HepG2 (cell line): ENCODE measurements at regions not wholly inside any gene's neighbourhood (a gene's known extent, or its start where the extent isn't known, plus 50 kb on each side); places are given as distances from the start of the nearest gene placed in this dataset.

ENCODE experiments used
- ATAC-seq: fragments of 200-7000 bp; cut with Tn5 transposase; 3 replicates; pipeline ENCODE4 v1.9.1; 2020; ENCODE audit warnings: mild to moderate bottlenecking, moderate library complexity
- BruUV-seq: library from RNA; stranded (reverse); fragments of 400-500 nt; replicated peaks from 2 replicates; lab custom pipeline; 2021; lab: Mats Ljungman, UMichigan
- CTCF ChIA-PET: fragments of 300-600 bp; formaldehyde crosslinking; extraction: SDS; loops from one replicate; lab custom pipeline; 2021; ENCODE audit warnings: low total read pairs, inconsistent platforms, low intra/inter-chr PET ratio; lab: Yijun Ruan, JAX
- POLR2A ChIA-PET: fragments of 350-600 bp; sonication (Branson Sonifier 250); formaldehyde crosslinking; loops from one replicate; lab custom pipeline; 2020; ENCODE audit warnings: antibody characterized with exemption, inconsistent platforms; lab: Yijun Ruan, JAX
- DNase-seq: peaks from one replicate; pipeline ENCODE4 v3.0.0-alpha.2; 2015; ENCODE audit warnings: low spot score
- FAIRE-seq: peaks from 3 replicates; lab custom pipeline; 2011; peaks lifted over from hg19 to GRCh38; lab: Jason Lieb, UNC
- H2AFZ ChIP-seq: one replicate; pipeline ENCODE4 v1.6.1; 2011; ENCODE audit warnings: low read length, inconsistent platforms
- H3K27ac ChIP-seq: fragments of 300-600 bp; 3 replicates; pipeline ENCODE4 v1.8.0; 2011; ENCODE audit warnings: mixed run types, mild to moderate bottlenecking, mixed read lengths, low read length, inconsistent platforms; ENCODE audit not compliant: insufficient read depth; ENCODE audit errors: extremely low read length
- H3K27me3 ChIP-seq, 2 experiments: fragments of 200-600 bp in 1 of 2; 2 replicates in 1 of 2; 3 replicates in 1 of 2; pipeline versions ENCODE4 v1.6.0 to v1.8.0; 2011; ENCODE audit warnings: low read length in 2 of 2, mild to moderate bottlenecking in 2 of 2, moderate library complexity in 2 of 2, inconsistent platforms in 1 of 2; ENCODE audit not compliant: insufficient read depth in 2 of 2, control insufficient read depth in 1 of 2
- H3K36me3 ChIP-seq, 2 experiments: fragments of 200-600 bp in 1 of 2; replicated peaks in 1 of 2; 2 replicates in 1 of 2; 3 replicates in 1 of 2; pipeline versions ENCODE4 v1.5.1 to v1.8.0; 2011; ENCODE audit warnings: low read length in 2 of 2, inconsistent platforms in 1 of 2; ENCODE audit not compliant: insufficient read depth in 2 of 2, control insufficient read depth in 1 of 2
- H3K4me1 ChIP-seq: 2 replicates; pipeline ENCODE4 v1.5.1; 2012; ENCODE audit warnings: low read length, inconsistent platforms; ENCODE audit not compliant: insufficient read depth
- H3K4me2 ChIP-seq: 2 replicates; pipeline ENCODE4 v1.6.0; 2011; ENCODE audit warnings: low read depth, low read length, inconsistent platforms
- H3K4me3 ChIP-seq, 3 experiments: fragments of 200-600 bp in 1 of 3; sonication (generic), shearing (Covaris generic) in 1 of 3; replicated peaks in 1 of 3; 2 replicates each; pipeline ENCODE4 v1.5.1; 2011 to 2016; ENCODE audit warnings: low read length in 3 of 3, inconsistent platforms in 2 of 3, low read depth in 2 of 3, mild to moderate bottlenecking in 2 of 3, control low read depth in 1 of 3, mixed read lengths in 1 of 3; ENCODE audit not compliant: insufficient read depth in 1 of 3
- H3K79me2 ChIP-seq: one replicate; pipeline ENCODE4 v1.6.1; 2011; ENCODE audit warnings: low read length, inconsistent platforms; ENCODE audit not compliant: insufficient read depth
- H3K9ac ChIP-seq: 2 replicates; pipeline ENCODE4 v1.6.0; 2011; ENCODE audit warnings: mild to moderate bottlenecking, low read depth, low read length, inconsistent platforms; ENCODE audit not compliant: insufficient read depth
- H3K9me3 ChIP-seq: 2 replicates; pipeline ENCODE4 v1.5.1; 2012; ENCODE audit warnings: mild to moderate bottlenecking, low read length
- H4K20me1 ChIP-seq: 2 replicates; pipeline ENCODE4 v1.6.0; 2011; ENCODE audit warnings: inconsistent platforms, mild to moderate bottlenecking, low read length, moderate library complexity; ENCODE audit not compliant: insufficient read depth
- DPF2 ChIP-seq: sonication (generic); formaldehyde crosslinking; IDR thresholded peaks from 2 replicates; pipeline ENCODE4 v1.4.0; 2020; ENCODE audit warnings: mild to moderate bottlenecking, low read depth, missing genetic modification reagents, borderline replicate concordance
- GPN1 ChIP-seq: sonication (generic); formaldehyde crosslinking; IDR thresholded peaks from 2 replicates; pipeline ENCODE4 v1.5.1; 2020; ENCODE audit warnings: missing genetic modification reagents, borderline replicate concordance
- HMG20B ChIP-seq: conservative IDR thresholded peaks from 2 replicates; pipeline ENCODE4 v1.6.1; 2016; ENCODE audit warnings: missing genetic modification reagents, missing compliant biosample characterization
- MAFF ChIP-seq: IDR thresholded peaks from 2 replicates; pipeline ENCODE4 v1.6.1; 2011; ENCODE audit warnings: low read depth, low read length, improper control_type of control experiment
- MAFK ChIP-seq, 2 experiments: IDR thresholded peaks in 1 of 2; conservative IDR thresholded peaks in 1 of 2; 2 replicates each; pipeline ENCODE4 v1.6.1; 2011; ENCODE audit warnings: improper control_type of control experiment in 2 of 2, low read length in 2 of 2
- NCOR1 ChIP-seq: fragments of 200-600 bp; sonication (generic); IDR thresholded peaks from 2 replicates; pipeline ENCODE4 v1.7.0; 2017; ENCODE audit warnings: antibody characterized with exemption, low read length, borderline replicate concordance
- NKX3-1 ChIP-seq: sonication (generic); formaldehyde crosslinking; IDR thresholded peaks from 2 replicates; pipeline ENCODE4 v1.5.0; 2020; ENCODE audit warnings: missing genetic modification reagents
- ZMAT3 ChIP-seq: sonication (generic); formaldehyde crosslinking; conservative IDR thresholded peaks from 2 replicates; pipeline ENCODE4 v1.7.0; 2021; ENCODE audit warnings: missing genetic modification reagents
- ZNF629 ChIP-seq: sonication (generic); formaldehyde crosslinking; conservative IDR thresholded peaks from 2 replicates; pipeline ENCODE4 v1.5.0; 2020; ENCODE audit warnings: missing genetic modification reagents
- ZNF678 ChIP-seq: sonication (generic); formaldehyde crosslinking; IDR thresholded peaks from 2 replicates; pipeline ENCODE4 v1.4.0; 2020; ENCODE audit warnings: mild to moderate bottlenecking, missing genetic modification reagents
- WGBS: methylation state at CpG from one replicate; pipeline ENCODE4 v1.1.6; 2017; ENCODE audit warnings: low lambda C conversion rate; 5-methylcytosine and 5-hydroxymethylcytosine counted together
- in situ Hi-C: cut with HindIII; loops from 2 replicates; pipeline ENCODE4 v1.10.0; 2017; ENCODE audit warnings: low pct_unique_long_range_greater_than_20kb; ENCODE audit not compliant: extremely low pct_ligation_motif_present
- intact Hi-C: fragments of 100-400 bp; cut with micrococcal nuclease; formaldehyde crosslinking; loops from one replicate; pipeline ENCODE4 v1.10.0; 2022; ENCODE audit not compliant: unreplicated experiment
- TF ChIP-seq, protein P1 (sequence below): sonication (generic); formaldehyde crosslinking; IDR thresholded peaks from 2 replicates; pipeline ENCODE4 v1.4.0; 2020; ENCODE audit warnings: low read depth, missing genetic modification reagents

- no TSS peak for BruUV-seq
- Histone ChIP-seq H3K27ac (no peak overlapping the region), H3K36me3 (no peaks in the 10 kb centered on the region), H3K4me1 (no peaks in the 10 kb centered on the region), H3K4me2 (no peak overlapping the region), H3K9ac (no peak overlapping the region), H3K79me2 (no peaks in the 10 kb centered on the region), H4K20me1 (no peaks in the 10 kb centered on the region), H3K9me3 (no peaks in the 10 kb centered on the region)
- intact Hi-C loops (no loop called here), in situ Hi-C loops (no loop called here)
- DNase-seq (no peak), FAIRE-seq (no peak)
- CTCF ChIA-PET: no interaction called here
- TF ChIP-seq NKX3-1 (CRISPR knock-in tag) (no peak), ZNF629 (CRISPR knock-in tag) (no peak), ZMAT3 (CRISPR knock-in tag) (no peak), MAFF (peak; percentile 83), HMG20B (no peak), DPF2 (no peak), NCOR1 (no peak), GPN1 (CRISPR knock-in tag) (no peak), MAFK (conservative IDR thresholded peaks at IDR 0.05 in 1 of 2, IDR thresholded peaks at IDR 0.05 in 1 of 2; ENCODE audit: low read length in 2 of 2) (peak; percentile 75 to 90), ZNF678 (no peak)
- TF ChIP-seq, protein P1, sequence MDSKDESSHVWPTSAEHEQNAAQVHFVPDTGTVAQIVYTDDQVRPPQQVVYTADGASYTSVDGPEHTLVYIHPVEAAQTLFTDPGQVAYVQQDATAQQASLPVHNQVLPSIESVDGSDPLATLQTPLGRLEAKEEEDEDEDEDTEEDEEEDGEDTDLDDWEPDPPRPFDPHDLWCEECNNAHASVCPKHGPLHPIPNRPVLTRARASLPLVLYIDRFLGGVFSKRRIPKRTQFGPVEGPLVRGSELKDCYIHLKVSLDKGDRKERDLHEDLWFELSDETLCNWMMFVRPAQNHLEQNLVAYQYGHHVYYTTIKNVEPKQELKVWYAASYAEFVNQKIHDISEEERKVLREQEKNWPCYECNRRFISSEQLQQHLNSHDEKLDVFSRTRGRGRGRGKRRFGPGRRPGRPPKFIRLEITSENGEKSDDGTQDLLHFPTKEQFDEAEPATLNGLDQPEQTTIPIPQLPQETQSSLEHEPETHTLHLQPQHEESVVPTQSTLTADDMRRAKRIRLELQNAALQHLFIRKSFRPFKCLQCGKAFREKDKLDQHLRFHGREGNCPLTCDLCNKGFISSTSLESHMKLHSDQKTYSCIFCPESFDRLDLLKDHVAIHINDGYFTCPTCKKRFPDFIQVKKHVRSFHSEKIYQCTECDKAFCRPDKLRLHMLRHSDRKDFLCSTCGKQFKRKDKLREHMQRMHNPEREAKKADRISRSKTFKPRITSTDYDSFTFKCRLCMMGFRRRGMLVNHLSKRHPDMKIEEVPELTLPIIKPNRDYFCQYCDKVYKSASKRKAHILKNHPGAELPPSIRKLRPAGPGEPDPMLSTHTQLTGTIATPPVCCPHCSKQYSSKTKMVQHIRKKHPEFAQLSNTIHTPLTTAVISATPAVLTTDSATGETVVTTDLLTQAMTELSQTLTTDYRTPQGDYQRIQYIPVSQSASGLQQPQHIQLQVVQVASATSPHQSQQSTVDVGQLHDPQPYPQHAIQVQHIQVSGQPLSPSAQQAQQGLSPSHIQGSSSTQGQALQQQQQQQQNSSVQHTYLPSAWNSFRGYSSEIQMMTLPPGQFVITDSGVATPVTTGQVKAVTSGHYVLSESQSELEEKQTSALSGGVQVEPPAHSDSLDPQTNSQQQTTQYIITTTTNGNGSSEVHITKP (CRISPR knock-in tag): no peak
- TF ChIP-seq, all 625 proteins: peak for 2
- no peaks in the 10 kb centered on the region for H3K27me3 ChIP-seq
- H3K4me3 ChIP-seq: no peak overlapping the region
- no peak for ATAC-seq
- POLR2A ChIA-PET: no interaction called here
- no peak overlapping the region for H2AFZ ChIP-seq
- 8% methylated on average over 2 of the region's 2 CpGs for WGBS
Observed at GRCh38 chr7:82672078-82672477, 228.5 kb upstream of the CACNA2D1 start.
